Endometrium (tissue), 2 donors: ENCODE measurements at regions not wholly inside any gene's neighbourhood (a gene's known extent, or its start where the extent isn't known, plus 50 kb on each side); places are given as distances from the start of the nearest gene placed in this dataset.
"Not testable (repeated sequence)": the region's sequence is repeated elsewhere in the genome, so short reads cannot be mapped to it uniquely, and the experiment has no call there.

Experiments used
- FAIRE-seq: peaks from 2 replicates; lab custom pipeline; 2012; peaks lifted over from hg19 to GRCh38; lab: Jason Lieb, UNC
- donor health status: control.
- donor health status: control.

- FAIRE-seq = no peak
Observed at GRCh38 chr2:193315428-193316091, 1120.8 kb upstream of the TMEFF2 start.

GRCh38 chr2:193303464-193303863 lies 1108.7 kb upstream of the TMEFF2 start:
- FAIRE-seq = no peak

DNA sequence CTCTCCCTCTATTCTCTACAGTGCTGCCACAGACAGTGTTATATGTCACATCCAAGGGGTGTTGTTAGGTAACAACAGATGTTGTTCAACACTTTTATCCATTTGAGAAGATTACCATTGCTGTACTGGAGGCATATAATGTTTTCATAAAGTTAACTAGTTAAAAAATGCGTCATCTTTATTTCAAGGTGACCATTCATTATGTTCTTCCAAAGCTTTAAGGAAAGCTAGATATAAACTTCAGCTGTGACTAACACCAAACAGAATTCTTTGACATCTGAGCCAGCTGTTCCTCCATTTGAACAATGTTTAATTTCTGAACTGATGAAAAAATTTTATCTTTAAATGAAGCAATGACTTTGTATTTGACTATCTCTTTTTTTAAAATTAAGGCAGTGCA lies 1099.6 kb upstream of the TMEFF2 start:
- FAIRE-seq = no peak

GRCh38 chr2:193279361-193279760 lies 1084.6 kb upstream of the TMEFF2 start:
- FAIRE-seq = no peak

GRCh38 chr2:193276988-193277387 lies 1082.3 kb upstream of the TMEFF2 start:
- no peak for FAIRE-seq

DNA sequence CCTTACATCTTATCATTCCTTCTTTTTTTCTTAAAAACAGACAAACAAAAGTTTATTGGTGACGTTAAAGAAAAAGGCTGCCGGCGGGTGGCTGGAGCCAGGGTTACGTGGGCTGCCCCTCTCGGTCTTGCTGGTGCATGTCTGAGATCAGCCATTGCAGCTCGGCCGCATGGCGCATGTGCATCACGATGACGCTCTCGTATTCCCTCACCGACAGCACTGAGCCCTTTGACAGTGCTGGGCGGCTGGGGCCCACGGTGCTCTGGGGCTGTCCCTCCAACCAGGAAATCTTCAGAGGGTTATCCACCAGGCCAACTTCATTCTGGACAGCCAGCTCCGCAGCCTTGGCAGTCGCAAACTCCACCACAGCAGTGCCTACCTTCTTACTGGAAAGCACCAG lies 1081.8 kb upstream of the TMEFF2 start:
- FAIRE-seq = no peak

- no peak for FAIRE-seq
Observed at GRCh38 chr2:193276069-193276468, 1081.3 kb upstream of the TMEFF2 start.

DNA sequence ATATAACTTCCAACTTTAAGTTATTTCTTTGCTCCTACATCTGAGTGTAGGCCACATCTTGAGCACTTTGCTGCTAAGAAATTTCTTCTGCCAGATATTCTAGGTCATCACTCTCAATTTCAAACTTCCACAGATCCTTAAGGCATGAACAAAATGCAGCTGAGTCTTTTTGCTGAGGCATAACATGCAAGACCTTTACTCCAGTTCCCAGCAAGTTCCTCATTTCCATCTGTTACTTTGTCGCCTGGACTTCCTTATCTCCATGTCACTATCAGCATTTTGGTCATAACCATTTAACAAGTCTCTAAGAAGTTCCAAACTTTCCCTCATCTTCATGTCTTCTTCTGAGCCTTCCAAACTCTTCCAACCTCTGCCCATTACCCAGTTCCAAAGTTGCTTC lies 1077.3 kb upstream of the TMEFF2 start:
- no peak for FAIRE-seq

- no peak for FAIRE-seq
Observed at GRCh38 chr2:193270816-193271215, 1076.1 kb upstream of the TMEFF2 start.

- FAIRE-seq = no peak
Observed at GRCh38 chr2:193267496-193268002, 1072.8 kb upstream of the TMEFF2 start.

DNA sequence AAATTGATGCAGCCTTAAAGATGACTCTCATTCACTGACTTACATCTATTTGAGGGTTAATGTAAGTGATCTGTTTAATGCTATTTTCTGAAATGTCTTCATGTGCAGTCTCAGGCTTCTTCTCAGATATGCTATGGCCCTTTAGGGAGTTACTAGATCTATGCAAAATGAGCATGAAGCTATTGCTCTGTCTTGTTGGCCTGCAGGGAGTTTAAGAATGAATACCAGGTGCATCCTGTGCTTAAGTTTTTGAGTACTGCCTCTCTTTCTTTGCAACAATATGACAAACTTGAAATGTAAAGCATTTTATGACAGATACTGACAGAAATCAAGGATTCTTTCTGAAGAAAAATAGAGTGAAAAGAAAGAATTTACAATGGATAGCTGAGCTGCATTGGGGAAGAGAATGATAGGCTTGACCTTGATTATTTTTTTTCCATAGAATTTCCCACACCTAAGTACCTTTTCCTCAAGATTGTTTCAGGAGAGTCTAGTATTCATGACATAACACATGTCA lies 1058.3 kb upstream of the TMEFF2 start:
- FAIRE-seq = no peak

- FAIRE-seq = no peak
Observed at GRCh38 chr2:193251909-193252308, 1057.2 kb upstream of the TMEFF2 start.

DNA sequence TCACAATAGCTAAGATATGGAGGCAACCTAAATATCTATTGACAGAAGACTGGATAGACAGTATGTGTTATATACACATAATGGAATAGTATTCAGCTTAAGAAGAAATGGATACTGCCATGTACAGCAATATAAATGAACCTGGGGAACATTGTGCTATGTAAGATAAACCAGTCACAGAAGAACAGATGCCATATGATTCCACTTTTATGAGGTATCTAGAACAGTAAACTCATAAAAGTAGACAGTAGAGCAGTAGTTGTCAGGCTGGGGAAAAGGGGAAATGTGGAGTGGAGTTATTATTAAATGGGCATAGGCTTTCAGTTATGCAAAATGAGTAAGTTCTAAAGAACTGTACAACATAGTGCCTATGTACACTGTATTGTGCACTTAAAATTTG lies 1055.7 kb upstream of the TMEFF2 start:
- FAIRE-seq = no peak

DNA sequence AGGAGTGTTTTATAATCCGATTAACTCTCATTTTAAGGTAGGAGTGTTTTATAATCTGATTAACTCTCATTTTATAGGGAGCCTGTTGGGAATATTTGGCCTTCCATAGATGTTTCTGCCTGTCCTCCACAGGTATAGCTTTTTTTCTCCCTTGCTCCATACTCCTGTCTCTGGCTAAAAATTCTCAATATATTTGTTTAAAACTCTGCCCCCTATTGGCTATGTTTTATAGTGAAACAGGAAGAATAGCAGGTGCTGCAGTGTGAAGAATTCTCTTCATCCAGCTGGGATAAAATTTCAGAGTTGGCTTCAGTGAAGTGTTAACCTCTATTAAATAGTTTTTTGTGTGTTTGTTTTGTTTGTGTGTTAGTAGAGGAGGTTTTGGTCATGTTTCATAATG lies 1046.0 kb upstream of the TMEFF2 start:
- FAIRE-seq = no peak

GRCh38 chr2:193231634-193232033 lies 1036.9 kb upstream of the TMEFF2 start:
- FAIRE-seq = no peak

DNA sequence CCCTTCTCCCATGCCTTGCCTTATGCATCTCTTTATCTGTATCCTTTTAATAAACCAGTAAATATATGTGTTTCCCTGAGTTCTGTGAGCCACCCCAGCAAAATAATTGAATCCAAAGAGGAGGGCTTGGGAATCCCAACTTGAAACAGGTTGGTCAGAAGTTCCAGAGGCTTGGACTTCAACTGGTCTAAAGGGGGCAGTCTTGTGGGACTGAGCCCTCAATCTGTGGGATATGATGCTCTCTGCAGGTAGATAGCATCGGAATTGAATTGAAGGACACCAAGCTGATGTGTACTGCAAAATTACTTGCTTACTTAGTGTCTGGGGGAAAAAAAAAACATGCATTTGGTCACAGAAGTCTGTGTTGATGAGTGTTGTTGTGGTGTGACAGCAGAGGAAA lies 1033.5 kb upstream of the TMEFF2 start:
- FAIRE-seq = no peak

- no peak for FAIRE-seq
Observed at GRCh38 chr2:193222454-193222853, 1027.7 kb upstream of the TMEFF2 start.

DNA sequence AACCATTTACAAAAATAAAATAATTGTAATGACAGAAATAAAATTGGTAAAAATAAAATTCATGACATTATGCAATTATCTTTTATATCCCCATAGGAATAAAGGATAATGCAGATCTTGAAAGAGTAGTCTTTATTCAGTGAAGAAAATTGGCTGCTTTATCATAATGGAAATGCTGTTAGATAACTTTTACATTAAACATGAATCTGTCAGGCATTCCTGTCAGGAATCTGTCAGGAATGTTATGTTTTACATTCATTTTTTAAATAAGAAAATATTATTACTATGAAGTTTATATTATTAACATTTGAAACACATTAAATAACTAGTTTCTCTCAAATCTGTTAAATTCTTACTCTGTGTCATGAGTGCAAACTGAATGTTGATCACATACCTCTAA lies 1024.7 kb upstream of the TMEFF2 start:
- no peak for FAIRE-seq

- FAIRE-seq = no peak
Observed at GRCh38 chr2:193201583-193201982, 1006.9 kb upstream of the TMEFF2 start.

DNA sequence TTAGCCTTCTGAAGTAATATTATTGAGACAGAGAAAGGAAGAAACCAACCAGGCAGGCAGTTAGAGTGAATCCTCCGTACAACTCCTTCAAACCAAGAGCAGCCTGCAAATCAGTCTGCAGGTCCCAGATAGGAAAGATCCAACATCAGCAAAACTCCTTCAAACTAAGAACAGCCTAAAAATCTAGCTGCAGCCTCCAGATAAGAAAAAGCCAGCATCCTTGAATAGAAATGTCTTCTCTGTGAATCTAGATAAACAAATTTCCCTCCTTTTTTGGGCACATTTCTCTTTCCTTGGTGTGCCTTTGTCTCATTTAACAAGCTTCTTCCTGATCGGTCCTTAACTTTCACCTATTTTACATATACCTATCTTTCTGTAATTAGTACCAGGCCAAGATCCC lies 1004.6 kb upstream of the TMEFF2 start:
- FAIRE-seq = no peak

- FAIRE-seq = no peak
Observed at GRCh38 chr2:193187816-193188215, 993.1 kb upstream of the TMEFF2 start.

GRCh38 chr2:193170981-193171380 lies 976.2 kb upstream of the TMEFF2 start:
- FAIRE-seq = not testable (repeated sequence)

DNA sequence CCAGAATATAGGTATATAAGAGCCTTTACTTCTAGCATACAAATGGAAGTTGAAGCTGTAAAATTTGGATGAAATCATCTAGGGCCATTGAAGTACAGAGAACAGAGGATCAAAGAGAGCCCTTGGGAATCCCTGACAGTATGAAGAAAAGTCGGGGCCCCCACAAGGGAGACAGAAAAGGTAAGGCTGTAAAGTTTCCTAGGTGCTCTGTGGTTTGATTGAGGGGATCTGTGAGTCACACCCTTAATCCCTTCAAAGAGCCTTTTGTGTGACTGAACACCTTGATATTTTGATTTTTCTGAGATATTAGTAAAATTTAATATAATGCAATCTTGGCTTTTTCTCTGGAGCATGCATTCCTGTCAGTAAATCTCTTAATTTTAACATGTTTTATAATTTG lies 961.7 kb upstream of the TMEFF2 start:
- no peak for FAIRE-seq

GRCh38 chr2:193154076-193154475 lies 959.3 kb upstream of the TMEFF2 start:
- FAIRE-seq = no peak
